GM12874 (cell line): ENCODE measurements at regions not wholly inside any gene's neighbourhood (a gene's known extent, or its start where the extent isn't known, plus 50 kb on each side); places are given as distances from the start of the nearest gene placed in this dataset.

Experiments used
- TF ChIP-seq, protein P1 (sequence below): IDR thresholded peaks from 2 replicates; pipeline ENCODE4 v1.5.1; 2011; ENCODE audit warnings: low read depth, mild to moderate bottlenecking, control low read depth, low read length, moderate library complexity; ENCODE audit not compliant: insufficient read depth

DNA sequence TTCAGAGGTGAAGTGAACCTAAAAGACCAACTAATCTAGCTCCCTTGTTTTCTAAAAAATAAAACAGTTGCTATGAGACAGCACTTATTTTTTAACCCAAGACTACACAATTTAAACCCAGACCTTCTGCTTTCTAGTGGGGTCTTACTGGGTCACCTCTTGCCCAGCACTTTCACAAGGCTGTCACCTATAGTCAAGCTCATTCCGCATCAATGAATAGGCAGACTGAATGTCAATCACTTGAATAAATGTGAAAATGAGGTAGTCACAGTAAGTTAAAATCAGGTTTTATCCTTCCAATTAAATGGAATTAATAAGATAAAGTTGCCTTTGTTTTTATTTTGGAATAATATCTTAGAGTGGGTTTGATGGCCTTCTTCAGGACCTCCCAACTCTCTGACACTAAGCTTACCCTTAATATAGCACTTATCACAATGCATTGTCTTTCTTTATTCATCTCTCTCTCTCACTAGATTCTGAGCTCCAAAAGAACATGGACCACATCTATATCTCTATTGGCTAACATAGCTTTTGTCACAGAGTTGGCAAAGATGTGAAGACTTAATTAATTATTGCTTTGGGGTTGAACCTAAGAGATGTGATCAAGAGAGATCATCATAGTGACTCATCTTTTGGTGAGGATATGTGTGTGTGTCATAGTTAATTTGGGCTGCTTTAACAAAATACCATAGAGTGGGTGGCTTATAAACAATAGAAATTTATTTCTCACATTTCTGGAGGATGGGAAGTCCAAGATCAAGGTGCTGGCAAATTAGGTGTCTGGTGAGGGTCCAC is 248.7 kb upstream of the DAB1 start:
- TF ChIP-seq, protein P1, sequence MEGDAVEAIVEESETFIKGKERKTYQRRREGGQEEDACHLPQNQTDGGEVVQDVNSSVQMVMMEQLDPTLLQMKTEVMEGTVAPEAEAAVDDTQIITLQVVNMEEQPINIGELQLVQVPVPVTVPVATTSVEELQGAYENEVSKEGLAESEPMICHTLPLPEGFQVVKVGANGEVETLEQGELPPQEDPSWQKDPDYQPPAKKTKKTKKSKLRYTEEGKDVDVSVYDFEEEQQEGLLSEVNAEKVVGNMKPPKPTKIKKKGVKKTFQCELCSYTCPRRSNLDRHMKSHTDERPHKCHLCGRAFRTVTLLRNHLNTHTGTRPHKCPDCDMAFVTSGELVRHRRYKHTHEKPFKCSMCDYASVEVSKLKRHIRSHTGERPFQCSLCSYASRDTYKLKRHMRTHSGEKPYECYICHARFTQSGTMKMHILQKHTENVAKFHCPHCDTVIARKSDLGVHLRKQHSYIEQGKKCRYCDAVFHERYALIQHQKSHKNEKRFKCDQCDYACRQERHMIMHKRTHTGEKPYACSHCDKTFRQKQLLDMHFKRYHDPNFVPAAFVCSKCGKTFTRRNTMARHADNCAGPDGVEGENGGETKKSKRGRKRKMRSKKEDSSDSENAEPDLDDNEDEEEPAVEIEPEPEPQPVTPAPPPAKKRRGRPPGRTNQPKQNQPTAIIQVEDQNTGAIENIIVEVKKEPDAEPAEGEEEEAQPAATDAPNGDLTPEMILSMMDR: no peak

- TF ChIP-seq, protein P1: no peak
Measured at GRCh38 chr1:57671750-57672149, 247.9 kb upstream of the DAB1 start.

DNA sequence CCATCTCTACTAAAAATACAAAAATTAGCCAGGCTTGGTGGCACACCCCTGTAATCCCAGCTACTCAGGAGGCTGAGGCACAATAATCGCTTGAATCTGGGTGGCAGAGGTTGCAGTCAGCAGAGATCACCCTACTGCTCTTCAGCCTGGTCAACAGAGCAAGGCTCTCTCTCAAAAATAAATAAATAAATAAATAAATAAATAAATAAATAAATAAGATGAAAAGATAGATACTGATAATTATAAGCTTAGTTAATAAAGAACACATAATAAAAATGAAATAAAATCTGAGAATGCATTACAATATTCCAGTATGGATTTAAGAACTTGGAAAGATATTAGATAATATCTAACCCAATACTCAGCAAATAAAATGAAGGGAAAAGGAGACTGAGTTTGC is 235.9 kb upstream of the DAB1 start:
- TF ChIP-seq, protein P1: no peak

GRCh38 chr1:57655161-57655560 is 231.3 kb upstream of the DAB1 start:
- TF ChIP-seq, protein P1: no peak

DNA sequence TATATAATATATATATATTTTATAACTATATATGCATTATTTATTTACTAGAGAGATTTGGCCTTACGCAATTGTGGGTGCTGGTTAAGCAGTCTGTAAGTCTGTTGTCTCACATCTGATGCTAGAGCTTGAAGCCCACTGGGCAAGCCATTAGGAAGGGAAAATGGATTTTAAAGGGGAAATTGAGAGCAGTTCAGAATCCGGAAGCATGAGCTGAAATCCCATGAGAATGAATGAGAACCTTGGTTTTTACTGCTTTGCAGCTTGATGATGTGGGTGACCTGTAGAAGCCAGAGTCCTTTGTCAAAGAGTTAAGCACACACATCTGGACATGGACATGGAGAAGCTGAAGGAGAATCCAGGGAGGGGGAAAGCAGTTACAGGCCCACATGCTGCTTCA is 220.8 kb upstream of the DAB1 start:
- TF ChIP-seq, protein P1: no peak

- TF ChIP-seq, protein P1: no peak
Measured at GRCh38 chr1:57638239-57638638, 214.4 kb upstream of the DAB1 start.

DNA sequence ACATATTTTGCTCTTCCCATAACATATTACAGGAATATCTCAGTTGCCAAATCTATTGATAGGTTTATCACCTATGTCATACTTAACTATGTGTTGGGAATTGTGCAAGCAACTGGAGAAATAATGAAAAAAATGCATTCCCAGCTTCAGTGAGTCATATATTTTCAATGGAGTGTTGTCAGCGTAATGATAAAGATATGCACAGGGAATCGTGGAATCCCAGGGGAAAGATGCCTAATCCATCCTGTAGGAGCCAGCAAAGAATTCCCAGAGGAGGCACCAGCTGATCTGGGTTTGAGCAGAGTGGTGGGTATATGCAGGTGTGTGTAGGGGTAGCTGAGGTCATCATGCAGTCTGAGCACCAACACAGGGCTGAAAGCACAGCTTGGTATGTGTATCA is 213.3 kb upstream of the DAB1 start:
- TF ChIP-seq, protein P1: no peak

DNA sequence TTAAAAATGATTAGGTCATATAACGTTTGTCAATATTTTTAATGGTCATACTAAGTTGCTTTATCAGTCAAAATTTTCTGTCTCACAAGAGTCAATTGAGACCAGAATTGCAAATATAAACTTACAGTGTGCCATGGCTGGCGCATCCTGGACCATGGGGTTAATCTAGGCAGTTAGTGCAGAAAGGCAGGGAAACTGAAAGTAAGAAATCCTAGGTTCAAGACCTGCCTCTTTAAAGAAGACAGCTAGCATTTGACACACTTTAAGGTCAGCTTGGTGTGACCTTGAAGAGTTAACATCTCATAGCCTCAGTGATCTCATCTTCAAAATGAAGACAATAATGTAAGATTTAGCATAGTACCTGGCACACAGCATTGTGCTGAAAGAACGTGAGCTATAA is 210.0 kb upstream of the DAB1 start:
- TF ChIP-seq, protein P1: no peak
